GM19324 (cell line): ENCODE measurements at regions not wholly inside any gene's neighbourhood (a gene's known extent, or its start where the extent isn't known, plus 50 kb on each side); places are given as distances from the start of the nearest gene placed in this dataset.
"Not testable (repeated sequence)": the region's sequence is repeated elsewhere in the genome, so short reads cannot be mapped to it uniquely, and the experiment has no call there.

Experiments used
- ATAC-seq: cut with Tn5 transposase; IDR thresholded peaks from one replicate; pipeline ENCODE4 v1.9.1; 2021; ENCODE audit warnings: mild to moderate bottlenecking, moderate library complexity; ENCODE audit not compliant: unreplicated experiment, low FRiP score

DNA sequence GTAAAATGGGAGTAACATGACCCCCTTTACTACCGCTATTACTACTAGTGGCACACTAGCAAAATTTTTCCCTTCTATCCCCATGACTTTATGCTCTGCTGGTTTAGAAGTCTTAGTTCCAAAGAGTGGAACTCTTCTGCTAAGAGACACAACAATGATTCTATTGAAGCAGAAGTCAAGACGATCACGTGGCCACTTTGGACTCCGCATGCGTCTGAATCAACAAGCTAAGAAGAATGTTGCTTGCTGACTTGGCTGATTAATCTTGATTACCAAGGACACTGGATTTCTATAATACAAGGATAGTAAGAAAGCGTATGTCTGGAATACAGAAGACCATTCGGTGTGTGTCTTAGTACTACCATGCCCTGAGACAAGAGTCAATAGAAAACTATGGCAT lies 244.7 kb upstream of the BTBD3 start:
- ATAC-seq = no peak

DNA sequence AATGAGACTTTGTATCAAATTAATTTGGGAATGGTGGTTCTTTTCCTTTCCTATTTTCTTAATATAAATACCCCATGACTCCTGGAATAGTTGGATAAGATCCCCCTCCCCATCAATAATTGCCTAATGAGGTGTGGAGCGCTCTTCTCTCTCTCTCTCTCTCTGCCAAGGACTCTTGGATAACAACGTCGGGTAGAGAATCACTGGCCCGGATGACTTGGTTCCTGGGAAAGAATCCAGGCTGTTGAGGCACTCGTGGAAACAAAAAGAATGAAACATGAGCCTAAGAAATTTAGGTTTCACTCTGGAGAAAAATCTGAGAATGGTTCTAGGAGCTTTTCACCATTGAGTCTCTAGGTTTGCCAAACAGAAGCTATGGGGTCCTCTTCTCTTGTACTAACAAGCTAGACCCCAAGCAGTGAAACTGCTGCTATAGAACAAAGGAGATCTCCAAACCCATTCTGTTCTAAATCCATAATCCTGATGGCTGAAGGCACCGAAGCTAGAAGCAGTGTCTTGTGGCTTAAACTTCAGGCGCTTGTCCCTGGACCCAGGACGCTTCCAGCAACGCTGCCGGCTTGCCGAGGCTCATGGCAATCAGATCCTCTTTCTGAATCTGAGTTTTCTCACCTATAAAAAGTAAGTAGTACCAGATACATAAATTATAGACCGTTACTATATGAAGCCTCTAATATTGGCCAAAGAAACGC lies 241.6 kb upstream of the BTBD3 start:
- no peak for ATAC-seq

DNA sequence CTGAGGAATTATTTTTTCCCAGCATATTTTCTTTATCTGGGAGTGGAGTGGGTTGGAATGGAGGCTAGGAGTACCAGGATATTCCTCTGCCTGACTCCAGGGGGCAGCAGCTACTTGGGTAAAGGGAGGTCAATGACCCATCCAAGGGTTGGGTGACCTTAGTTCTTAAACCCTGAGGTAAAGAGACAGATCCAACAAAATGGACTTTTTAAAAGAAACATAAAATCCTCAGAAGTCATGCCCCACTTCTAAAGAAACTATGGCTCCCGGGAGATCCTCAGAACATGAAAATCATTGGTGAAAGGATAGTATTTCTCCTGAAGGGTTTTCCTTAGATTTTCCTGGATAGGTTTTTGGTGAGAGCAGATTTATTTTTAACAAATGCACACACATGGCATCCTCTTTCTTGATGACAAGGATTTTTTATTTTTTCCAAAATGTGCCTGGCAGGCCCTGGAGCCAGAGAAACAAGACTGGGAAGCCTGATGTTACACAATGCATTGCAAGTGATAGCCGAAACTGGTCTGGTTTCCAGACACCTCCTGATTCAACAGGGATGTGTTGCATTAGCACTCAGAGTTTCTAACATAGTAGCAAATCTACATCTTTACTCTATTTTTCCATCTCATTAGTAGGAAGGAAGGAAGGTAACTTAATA lies 240.9 kb upstream of the BTBD3 start:
- ATAC-seq = no peak

DNA sequence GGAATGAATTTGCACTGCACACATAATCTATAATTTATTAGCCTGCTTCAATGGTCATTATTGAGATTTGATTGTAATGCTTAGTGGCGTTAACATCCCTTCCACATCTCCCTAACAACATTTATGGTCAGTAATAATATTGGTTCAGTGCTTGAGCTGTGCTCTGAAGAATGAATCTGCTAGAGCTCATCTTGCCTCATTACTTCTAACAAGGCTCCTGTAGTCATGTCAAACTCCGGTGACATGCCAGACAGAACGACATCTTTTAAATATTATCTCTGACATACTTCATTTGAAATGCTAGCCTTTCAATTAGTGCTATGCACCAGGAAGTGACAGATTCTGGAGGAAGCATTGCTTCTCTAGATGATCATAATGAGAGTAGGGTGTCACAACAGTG lies 240.3 kb upstream of the BTBD3 start:
- no peak for ATAC-seq

DNA sequence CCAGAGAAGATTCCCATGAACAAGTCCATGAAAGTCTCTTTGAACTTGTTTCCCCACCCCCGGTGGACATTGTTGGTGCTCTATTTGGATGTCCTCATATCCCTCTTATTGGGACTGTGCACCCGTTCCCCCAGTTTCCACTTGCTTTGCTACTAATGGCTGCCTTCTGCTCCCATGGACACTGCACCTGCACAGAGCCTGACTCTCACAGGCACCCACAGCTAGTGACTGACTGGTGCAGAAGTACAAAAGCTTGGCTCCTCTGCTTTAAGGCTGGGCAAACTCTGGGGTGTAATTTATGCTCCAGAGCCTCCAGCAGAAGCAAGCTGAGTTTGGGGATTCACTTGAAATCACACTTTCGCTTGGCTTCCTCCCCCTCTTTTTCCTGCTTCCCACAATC lies 239.9 kb upstream of the BTBD3 start:
- ATAC-seq = no peak

DNA sequence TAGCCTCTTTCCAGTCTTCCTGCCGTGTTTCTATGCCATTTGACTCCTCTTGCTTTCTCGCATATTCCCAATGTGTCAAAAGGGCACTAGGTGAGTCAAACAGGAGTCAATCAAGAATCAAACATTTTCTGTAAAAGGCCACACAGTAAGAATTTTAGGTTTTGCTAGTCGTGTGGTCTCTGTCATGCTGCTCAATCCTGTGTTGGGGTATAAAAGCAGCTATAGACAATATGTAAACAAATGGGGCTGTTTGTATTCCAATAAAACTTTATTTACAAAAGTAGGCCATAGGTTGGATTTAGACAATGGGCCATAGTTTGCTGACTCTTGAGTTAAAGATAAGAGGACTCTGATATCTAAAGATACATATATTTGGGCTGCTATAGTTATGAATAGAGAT lies 235.4 kb upstream of the BTBD3 start:
- ATAC-seq = no peak

DNA sequence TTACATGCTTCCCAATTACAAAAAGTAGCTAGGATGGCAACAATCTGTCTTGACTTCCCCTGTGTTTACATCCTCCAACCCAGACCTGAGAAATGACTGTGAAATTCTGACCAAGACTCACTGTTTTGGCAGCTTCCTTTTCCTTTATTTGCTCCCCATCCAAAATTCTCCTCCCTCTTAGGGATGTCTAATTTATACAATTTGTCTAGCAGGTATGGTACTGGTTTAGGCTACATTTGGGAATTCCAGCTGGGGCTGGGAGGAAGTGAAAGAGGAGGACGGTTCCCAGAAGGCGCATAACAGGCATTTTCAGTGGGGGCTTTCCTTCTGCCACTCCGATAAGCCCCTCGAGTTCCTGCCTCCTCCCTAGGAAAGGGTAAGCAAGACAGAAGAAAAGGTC lies 231.5 kb upstream of the BTBD3 start:
- no peak for ATAC-seq

DNA sequence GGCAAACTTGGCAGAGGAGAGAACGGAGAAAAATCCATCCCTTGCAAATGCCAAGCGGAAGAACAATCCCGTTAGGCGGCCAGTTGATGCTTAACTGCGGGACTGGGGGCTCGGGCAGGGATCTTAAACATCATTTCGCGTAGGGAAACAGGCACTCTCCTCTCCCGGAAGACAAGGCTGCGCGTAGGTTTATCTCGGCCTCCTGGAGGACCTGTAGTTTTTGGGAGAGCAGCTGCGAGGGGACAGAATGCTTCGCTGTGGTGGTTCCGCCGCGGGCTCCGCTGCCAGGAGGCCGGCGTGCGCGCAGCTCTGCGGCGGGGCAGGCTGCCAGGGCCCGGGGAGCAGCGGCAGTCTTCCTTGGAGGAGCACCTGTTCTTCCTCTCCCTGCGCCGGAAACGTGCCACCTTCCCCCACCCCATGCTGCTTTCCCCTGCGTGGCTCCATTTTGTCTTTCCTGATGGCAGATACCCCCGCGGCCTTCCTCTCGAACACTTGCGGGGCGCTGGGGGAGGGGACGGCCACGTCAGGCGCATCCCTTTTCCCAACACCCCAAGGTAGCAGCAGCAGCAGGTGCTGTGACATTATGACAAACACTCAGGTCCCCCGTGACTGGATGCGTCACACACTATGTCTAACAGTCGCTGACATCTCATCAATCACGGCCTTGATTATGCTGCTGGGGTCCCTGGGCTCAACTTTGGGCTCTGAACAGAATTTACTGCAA lies 230.7 kb upstream of the BTBD3 start:
- ATAC-seq = no peak

DNA sequence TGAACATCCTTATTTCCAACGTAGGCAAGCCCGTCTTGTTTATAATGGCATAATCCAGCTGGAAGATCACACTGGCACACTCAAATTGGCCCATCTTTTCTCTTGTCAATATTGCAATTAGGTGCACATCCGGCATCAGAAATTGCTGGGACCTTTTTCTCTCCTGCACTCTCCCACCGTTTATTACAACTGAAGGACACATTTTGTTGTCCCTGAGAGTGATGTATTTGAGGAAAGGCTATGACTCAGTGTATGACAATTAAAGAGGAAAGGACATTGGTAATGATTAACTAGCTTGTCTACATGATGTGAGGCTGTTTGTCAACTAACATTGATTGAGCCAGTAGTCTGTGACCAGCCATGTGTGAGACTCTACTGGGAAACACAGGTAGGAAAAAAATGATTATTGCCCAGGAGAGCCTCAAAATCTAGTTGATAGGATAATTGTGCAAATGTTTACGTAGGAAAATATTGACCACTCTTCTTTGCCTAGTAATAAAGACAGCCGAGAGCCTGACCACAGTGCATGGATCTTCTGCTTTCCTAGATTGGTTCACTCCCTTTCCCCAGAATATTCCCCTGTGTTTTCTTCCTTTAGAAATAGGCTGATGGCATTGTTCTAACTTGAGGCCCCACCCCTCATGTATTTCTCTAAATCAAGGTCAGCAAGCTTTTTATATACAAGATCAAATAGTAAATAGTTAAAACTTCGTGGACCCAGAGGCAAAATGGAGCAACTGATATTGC lies 230.0 kb upstream of the BTBD3 start:
- ATAC-seq = no peak

DNA sequence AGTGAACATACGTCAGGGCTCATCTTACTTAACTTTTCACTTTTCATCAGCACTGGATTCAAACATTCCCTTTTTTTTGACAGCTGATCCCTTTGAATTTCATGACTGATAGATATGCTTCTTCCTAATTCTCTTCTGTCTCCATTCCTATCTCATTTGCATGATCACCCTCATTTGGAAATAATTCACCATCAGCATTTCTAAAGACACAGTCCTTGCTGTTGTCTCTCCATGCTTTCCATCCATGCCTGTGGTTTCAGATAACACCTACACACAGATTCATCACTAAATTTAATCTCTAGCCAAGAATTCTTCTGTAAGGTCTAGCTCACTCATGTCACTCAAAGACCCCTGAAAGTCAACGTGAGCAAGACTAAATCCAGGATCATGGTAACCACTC lies 228.4 kb upstream of the BTBD3 start:
- ATAC-seq = no peak

DNA sequence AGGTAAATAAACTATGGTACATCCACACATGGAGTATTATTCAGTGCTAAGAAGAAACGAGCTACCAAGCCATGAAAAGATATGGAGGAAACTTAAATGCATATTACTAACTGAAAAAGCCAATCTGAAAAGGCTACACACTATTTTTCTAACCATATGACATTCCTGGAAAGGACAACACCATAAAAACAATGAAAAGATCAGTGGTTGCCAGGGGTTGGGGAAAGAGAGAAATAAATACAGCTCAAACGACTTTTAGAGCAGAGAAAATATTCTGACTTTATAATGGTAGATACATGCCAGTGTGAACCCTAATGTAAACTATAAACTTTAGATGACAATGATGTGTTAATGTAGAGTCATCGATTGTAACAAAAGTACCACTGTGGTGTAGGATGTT lies 225.9 kb upstream of the BTBD3 start:
- ATAC-seq = no peak

DNA sequence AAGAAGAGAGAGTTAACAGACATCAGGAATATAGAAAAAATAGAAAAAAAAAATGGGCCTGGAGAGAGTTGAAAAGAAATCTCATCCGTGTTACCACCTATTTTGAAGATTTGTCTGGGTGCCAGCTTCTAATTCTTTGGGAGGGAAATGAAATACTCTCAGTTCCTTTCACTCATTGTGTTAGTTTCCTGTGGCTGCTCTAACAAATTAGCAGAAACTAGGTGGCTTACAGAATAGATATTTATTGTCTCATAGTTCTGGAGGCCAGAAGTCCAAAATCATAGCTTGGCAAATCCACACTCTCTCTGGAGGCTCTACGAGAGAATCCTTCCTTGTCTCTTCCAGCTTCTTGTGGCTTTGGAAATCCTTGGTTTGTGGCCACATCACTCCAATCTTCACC lies 225.1 kb upstream of the BTBD3 start:
- ATAC-seq = no peak

DNA sequence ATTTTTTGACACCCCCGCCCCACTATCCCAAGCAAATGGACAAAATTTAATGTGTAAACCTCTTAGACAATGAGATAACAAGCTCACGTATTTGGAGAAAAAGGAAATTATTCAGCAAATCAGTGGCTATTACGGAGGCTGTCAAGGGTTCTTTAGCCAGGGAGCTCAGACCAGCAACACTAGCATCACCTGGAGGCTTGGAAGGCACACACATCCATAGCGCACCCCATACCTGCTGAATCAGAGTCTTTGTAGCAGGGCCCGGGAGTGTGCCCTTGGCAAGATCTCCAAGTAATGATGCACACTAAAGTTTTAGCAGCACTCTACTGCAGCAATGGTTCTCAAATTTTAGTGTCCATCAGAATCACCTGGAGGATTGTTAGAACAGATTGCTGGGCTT lies 223.2 kb upstream of the BTBD3 start:
- no peak for ATAC-seq

DNA sequence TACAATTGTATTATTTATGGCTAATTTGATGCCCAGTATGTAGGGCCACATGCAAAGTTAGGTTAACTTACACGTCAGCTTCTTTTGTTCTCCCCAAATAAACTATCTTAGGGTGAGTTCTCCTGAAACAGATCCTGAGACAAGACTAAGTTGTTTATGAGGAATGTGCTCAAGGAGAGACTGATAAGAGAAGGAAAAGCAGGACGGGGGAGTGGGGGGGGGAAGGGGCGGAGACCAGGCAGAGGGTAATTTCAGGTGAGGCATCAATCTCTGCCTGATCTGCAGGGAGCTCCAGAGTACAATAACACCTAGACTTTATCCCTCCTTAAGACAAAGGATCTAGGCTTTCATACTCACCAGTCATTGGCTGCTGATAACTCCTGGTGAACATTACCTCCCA lies 220.6 kb upstream of the BTBD3 start:
- no peak for ATAC-seq

DNA sequence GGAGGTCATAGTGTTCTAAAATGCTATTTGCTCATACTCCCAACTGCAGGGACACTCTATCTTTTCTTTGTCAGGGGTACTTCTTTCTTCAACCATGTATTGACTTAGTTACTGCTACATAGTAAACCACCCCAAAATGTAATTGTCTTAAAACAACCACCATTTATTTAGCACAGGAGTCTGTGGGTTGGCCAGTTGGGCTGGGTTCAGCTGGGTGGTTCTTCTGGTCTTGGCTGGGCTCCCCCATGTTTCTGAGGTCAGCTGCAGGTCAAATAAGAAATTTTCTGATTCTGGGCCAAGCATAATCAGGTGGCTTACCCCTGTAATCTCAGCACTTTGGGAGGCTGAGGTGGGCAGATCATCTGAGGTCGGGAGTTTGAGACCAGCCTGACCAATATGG lies 220.0 kb upstream of the BTBD3 start:
- ATAC-seq = no peak

DNA sequence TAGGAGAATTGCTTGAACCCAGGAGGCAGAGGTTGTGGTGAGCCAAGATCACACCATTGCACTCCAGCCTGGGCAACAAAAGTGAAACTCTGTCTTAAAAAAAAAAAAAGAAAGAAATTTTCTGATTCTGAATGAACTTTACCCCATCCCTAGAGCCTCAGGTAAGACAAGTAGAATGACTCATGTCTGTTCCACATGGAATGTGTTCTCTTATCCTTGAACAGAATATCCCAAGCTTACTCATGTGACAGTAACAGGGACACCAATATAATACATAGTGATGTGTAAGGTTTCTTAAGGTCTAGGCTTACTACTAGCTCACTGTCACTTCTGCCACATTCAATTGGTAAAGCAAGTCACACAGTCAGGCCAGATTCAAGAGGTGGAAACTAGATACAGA lies 219.6 kb upstream of the BTBD3 start:
- no peak for ATAC-seq

DNA sequence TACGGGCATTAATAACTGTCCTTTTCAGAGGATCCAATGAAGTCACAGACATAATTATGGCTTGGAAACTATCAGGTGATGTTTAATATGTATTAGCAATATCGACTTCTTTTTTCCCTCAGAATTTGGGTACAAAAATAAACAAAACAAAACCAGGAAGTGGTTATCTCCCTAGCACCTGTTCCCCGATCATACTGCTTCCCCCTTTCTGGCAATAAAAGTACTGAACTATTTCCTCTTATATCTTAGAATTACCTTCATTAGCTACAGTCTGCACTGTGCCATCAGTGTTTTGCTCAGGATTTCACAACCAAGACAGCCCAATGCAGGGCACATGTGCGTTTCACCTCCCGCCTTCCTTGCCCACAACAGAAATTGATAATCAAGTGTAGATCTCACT lies 216.9 kb upstream of the BTBD3 start:
- ATAC-seq = no peak

DNA sequence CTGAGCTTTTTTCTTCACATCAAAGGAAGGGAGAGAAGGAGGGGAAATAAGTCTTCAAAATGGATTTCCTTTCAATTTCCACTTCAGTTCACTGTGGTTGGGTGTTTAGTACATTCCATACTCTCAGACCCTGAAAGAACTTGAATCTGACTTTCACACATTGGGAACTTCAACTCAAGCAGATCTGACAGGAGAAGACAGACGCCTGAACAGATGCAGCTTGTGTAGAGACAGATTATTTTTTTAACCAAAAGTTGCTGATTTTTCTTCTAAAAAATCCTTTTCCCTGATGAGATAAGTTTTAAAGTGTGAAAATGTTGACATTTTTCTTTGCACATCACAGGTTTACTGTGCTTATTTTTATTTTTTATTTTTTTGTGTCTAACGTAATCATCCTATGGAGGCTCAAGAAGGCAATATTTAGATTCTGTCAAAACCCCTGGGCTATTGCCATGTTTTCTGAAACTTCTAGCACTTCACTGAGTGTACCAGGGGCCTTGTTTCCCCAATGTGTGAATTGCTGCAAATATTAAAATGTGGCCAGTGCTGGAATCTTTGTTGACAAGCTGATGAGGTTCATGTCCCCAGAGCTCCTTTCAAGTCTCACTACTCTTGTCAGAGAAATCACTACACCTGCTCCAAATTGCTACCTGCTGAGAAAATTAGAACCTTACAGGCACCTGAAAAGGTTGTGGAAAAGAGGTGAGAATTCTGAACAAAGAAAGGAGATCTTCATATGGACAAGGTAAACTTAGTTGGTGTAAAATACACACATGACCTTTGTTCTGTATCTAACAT lies 214.8 kb upstream of the BTBD3 start:
- no peak for ATAC-seq

DNA sequence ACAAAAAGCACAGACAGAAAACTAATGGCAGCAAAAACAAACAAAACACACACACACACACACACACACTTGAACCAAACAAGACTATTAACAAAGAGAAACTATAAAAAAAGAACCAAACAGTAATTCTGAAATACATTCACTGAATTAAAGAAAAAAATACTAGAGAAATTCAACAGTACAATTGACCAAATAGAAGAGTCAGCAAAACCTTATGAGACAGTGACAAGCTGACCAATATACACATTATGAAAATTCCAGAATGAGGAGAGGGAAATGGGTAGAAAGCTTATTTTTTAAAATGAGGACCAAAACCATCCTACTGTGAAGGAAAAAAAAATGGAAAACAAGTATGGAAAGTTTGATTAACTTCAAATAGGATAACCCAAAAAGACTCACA lies 212.2 kb upstream of the BTBD3 start:
- ATAC-seq = no peak

DNA sequence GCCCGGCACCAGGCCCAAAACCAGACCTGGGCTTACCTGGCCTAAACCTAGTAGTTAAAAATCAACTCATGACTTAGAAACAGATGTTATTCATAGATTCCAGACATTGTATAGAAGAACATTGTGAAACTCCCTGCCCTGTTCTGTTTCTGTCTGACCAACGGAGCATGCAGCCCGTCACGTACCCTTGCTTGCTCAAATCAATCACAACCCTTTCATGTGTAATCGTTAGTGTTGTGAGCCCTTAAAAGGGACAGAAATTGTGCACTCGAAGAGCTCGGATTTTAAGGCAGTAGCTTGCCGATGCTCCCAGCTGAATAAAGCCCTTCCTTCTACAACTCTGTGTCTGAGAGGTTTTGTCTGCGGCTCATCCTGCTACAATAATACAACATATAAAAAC lies 209.5 kb upstream of the BTBD3 start:
- not testable (repeated sequence) for ATAC-seq
